ENCODE measurements at regions not wholly inside any gene's neighbourhood (a gene's known extent, or its start where the extent isn't known, plus 50 kb on each side); places are given as distances from the start of the nearest gene placed in this dataset.

DNA sequence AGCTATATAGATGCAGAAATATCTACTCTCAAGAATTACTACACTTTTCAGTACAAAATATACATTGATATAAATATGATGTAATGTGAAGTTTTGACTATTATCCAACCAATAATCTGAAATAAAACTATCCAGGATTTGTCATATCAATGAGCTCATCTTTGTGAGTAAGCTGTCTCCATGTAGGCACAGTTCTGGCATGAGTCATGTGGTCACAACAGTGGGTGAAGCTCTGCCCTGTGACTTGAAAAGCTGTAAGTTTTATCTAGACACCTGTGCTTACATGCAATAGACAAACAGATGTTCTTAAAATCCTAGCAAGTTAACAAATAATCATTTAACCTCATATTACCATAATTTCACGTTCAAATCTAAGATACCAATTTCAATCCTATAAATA, 192.7 kb downstream of the GABRG1 start:
- TF ChIP-seq, protein P1, sequence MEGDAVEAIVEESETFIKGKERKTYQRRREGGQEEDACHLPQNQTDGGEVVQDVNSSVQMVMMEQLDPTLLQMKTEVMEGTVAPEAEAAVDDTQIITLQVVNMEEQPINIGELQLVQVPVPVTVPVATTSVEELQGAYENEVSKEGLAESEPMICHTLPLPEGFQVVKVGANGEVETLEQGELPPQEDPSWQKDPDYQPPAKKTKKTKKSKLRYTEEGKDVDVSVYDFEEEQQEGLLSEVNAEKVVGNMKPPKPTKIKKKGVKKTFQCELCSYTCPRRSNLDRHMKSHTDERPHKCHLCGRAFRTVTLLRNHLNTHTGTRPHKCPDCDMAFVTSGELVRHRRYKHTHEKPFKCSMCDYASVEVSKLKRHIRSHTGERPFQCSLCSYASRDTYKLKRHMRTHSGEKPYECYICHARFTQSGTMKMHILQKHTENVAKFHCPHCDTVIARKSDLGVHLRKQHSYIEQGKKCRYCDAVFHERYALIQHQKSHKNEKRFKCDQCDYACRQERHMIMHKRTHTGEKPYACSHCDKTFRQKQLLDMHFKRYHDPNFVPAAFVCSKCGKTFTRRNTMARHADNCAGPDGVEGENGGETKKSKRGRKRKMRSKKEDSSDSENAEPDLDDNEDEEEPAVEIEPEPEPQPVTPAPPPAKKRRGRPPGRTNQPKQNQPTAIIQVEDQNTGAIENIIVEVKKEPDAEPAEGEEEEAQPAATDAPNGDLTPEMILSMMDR (conservative IDR thresholded peaks at IDR 0.05 in 1 of 2, IDR thresholded peaks at IDR 0.05 in 1 of 2; ENCODE audit: low read depth in 1 of 2, low read length in 2 of 2) = no peak
- no peak for TF ChIP-seq EZH2 (IDR thresholded peaks at IDR 0.05; ENCODE audit: low read length, missing control alignments)

All from fibroblast of lung (primary cell).